ENCODE measurements at regions not wholly inside any gene's neighbourhood (a gene's known extent, or its start where the extent isn't known, plus 50 kb on each side); places are given as distances from the start of the nearest gene placed in this dataset.

- H3K27ac Mint-ChIP-seq, result no peak overlapping the region
- DNase-seq (no peak), ATAC-seq (no peak)
- no peaks in the 10 kb centered on the region for H3K9me3 Mint-ChIP-seq (ENCODE audit: low read depth)
- H3K36me3 Mint-ChIP-seq, result no peaks in the 10 kb centered on the region
- H3K4me1 Mint-ChIP-seq, result peaks cover 3% of the 10 kb centered on the region
- no peak overlapping the region for H3K4me3 Mint-ChIP-seq
- CTCF ChIA-PET, result no interaction called here
- no peaks in the 10 kb centered on the region for H3K27me3 Mint-ChIP-seq
These were observed 721.9 kb downstream of the PTPRU start for GRCh38 chr1:29958271-29958670.

GRCh38 chr1:29956349-29957030 lies 720.2 kb downstream of the PTPRU start:
- Mint-ChIP-seq H3K27me3 (no peaks in the 10 kb centered on the region), H3K4me1 (peaks cover 3% of the 10 kb centered on the region), H3K9me3 (ENCODE audit: low read depth) (no peaks in the 10 kb centered on the region), H3K27ac (no peak overlapping the region), H3K36me3 (no peaks in the 10 kb centered on the region), H3K4me3 (no peak overlapping the region)
- DNase-seq, result no peak
- CTCF ChIA-PET, result no interaction called here
- ATAC-seq, result no peak

GRCh38 chr1:29954591-29954990 lies 718.3 kb downstream of the PTPRU start:
- no peaks in the 10 kb centered on the region for H3K27me3 Mint-ChIP-seq
- H3K9me3 Mint-ChIP-seq (ENCODE audit: low read depth), result no peaks in the 10 kb centered on the region
- CTCF ChIA-PET, result no interaction called here
- no peak overlapping the region for H3K27ac Mint-ChIP-seq
- ATAC-seq (no peak), DNase-seq (no peak)
- H3K4me1 Mint-ChIP-seq, result peaks cover 3% of the 10 kb centered on the region
- H3K36me3 Mint-ChIP-seq, result no peaks in the 10 kb centered on the region
- H3K4me3 Mint-ChIP-seq, result no peak overlapping the region

- Mint-ChIP-seq H3K27ac (no peak overlapping the region), H3K4me3 (no peak overlapping the region), H3K27me3 (no peaks in the 10 kb centered on the region), H3K9me3 (ENCODE audit: low read depth) (no peaks in the 10 kb centered on the region), H3K36me3 (no peaks in the 10 kb centered on the region), H3K4me1 (peaks cover 3% of the 10 kb centered on the region)
- no peak for ATAC-seq
- DNase-seq, result no peak
- CTCF ChIA-PET, result no interaction called here
These were observed 717.6 kb downstream of the PTPRU start for GRCh38 chr1:29953961-29954360.

- H3K36me3 Mint-ChIP-seq, result no peaks in the 10 kb centered on the region
- CTCF ChIA-PET, result no interaction called here
- H3K4me1 Mint-ChIP-seq, result no peaks in the 10 kb centered on the region
- no peaks in the 10 kb centered on the region for H3K9me3 Mint-ChIP-seq (ENCODE audit: low read depth)
- DNase-seq (no peak), ATAC-seq (no peak)
- H3K27ac Mint-ChIP-seq, result no peak overlapping the region
- no peak overlapping the region for H3K4me3 Mint-ChIP-seq
- no peaks in the 10 kb centered on the region for H3K27me3 Mint-ChIP-seq
These were observed 713.4 kb downstream of the PTPRU start for GRCh38 chr1:29949676-29950075.

- H3K27me3 Mint-ChIP-seq, result no peaks in the 10 kb centered on the region
- DNase-seq (no peak), ATAC-seq (no peak)
- no peak overlapping the region for H3K4me3 Mint-ChIP-seq
- no peak overlapping the region for H3K27ac Mint-ChIP-seq
- CTCF ChIA-PET, result no interaction called here
- no peaks in the 10 kb centered on the region for H3K4me1 Mint-ChIP-seq
- H3K9me3 Mint-ChIP-seq (ENCODE audit: low read depth), result no peaks in the 10 kb centered on the region
- no peaks in the 10 kb centered on the region for H3K36me3 Mint-ChIP-seq
These were observed 712.3 kb downstream of the PTPRU start for GRCh38 chr1:29948581-29948980.

GRCh38 chr1:29946057-29946456 lies 709.7 kb downstream of the PTPRU start:
- H3K27ac Mint-ChIP-seq, result no peak overlapping the region
- H3K36me3 Mint-ChIP-seq, result no peaks in the 10 kb centered on the region
- no peak for ATAC-seq
- H3K27me3 Mint-ChIP-seq, result no peaks in the 10 kb centered on the region
- CTCF ChIA-PET, result no interaction called here
- DNase-seq, result no peak
- no peaks in the 10 kb centered on the region for H3K4me1 Mint-ChIP-seq
- H3K9me3 Mint-ChIP-seq (ENCODE audit: low read depth), result no peaks in the 10 kb centered on the region
- H3K4me3 Mint-ChIP-seq, result no peak overlapping the region

- H3K27ac Mint-ChIP-seq, result no peak overlapping the region
- CTCF ChIA-PET, result no interaction called here
- no peaks in the 10 kb centered on the region for H3K9me3 Mint-ChIP-seq (ENCODE audit: low read depth)
- H3K4me1 Mint-ChIP-seq, result no peaks in the 10 kb centered on the region
- H3K27me3 Mint-ChIP-seq, result no peaks in the 10 kb centered on the region
- no peaks in the 10 kb centered on the region for H3K36me3 Mint-ChIP-seq
- ATAC-seq, result no peak
- DNase-seq, result no peak
- H3K4me3 Mint-ChIP-seq, result no peak overlapping the region
These were observed 709.1 kb downstream of the PTPRU start for GRCh38 chr1:29945426-29945825.

GRCh38 chr1:29944253-29944905 lies 708.1 kb downstream of the PTPRU start:
- Mint-ChIP-seq H3K27ac (no peak overlapping the region), H3K9me3 (ENCODE audit: low read depth) (no peaks in the 10 kb centered on the region), H3K4me1 (no peaks in the 10 kb centered on the region), H3K4me3 (no peak overlapping the region), H3K36me3 (no peaks in the 10 kb centered on the region), H3K27me3 (no peaks in the 10 kb centered on the region)
- no peak for DNase-seq
- no peak for ATAC-seq
- CTCF ChIA-PET, result no interaction called here

GRCh38 chr1:29943034-29943433 lies 706.7 kb downstream of the PTPRU start:
- no peak overlapping the region for H3K27ac Mint-ChIP-seq

GRCh38 chr1:29939079-29939478 lies 702.8 kb downstream of the PTPRU start:
- CTCF ChIA-PET, result no interaction called here
- Mint-ChIP-seq H3K4me1 (no peaks in the 10 kb centered on the region), H3K9me3 (ENCODE audit: low read depth) (no peaks in the 10 kb centered on the region), H3K4me3 (no peak overlapping the region), H3K27ac (no peak overlapping the region), H3K36me3 (no peaks in the 10 kb centered on the region), H3K27me3 (no peaks in the 10 kb centered on the region)
- ATAC-seq, result no peak
- no peak for DNase-seq

More at GRCh38 chr1:29943034-29943433, 706.7 kb downstream of the PTPRU start:
- CTCF ChIA-PET, result no interaction called here
- Mint-ChIP-seq H3K4me1 (no peaks in the 10 kb centered on the region), H3K9me3 (ENCODE audit: low read depth) (no peaks in the 10 kb centered on the region), H3K4me3 (no peak overlapping the region), H3K36me3 (no peaks in the 10 kb centered on the region), H3K27me3 (no peaks in the 10 kb centered on the region)
- no peak for DNase-seq
- no peak for ATAC-seq

GRCh38 chr1:29937356-29937755 lies 701.0 kb downstream of the PTPRU start:
- DNase-seq, result no peak
- H3K4me3 Mint-ChIP-seq, result no peak overlapping the region
- no peak for ATAC-seq
- no peaks in the 10 kb centered on the region for H3K9me3 Mint-ChIP-seq (ENCODE audit: low read depth)
- H3K4me1 Mint-ChIP-seq, result no peaks in the 10 kb centered on the region
- CTCF ChIA-PET, result no interaction called here
- H3K27ac Mint-ChIP-seq, result no peak overlapping the region
- H3K27me3 Mint-ChIP-seq, result no peaks in the 10 kb centered on the region
- H3K36me3 Mint-ChIP-seq, result no peaks in the 10 kb centered on the region

- ATAC-seq, result no peak
- no peak overlapping the region for H3K27ac Mint-ChIP-seq
- no peaks in the 10 kb centered on the region for H3K27me3 Mint-ChIP-seq
- CTCF ChIA-PET, result no interaction called here
- H3K4me3 Mint-ChIP-seq, result no peak overlapping the region
- no peak for DNase-seq
- no peaks in the 10 kb centered on the region for H3K4me1 Mint-ChIP-seq
- no peaks in the 10 kb centered on the region for H3K9me3 Mint-ChIP-seq (ENCODE audit: low read depth)
- no peaks in the 10 kb centered on the region for H3K36me3 Mint-ChIP-seq
These were observed 699.8 kb downstream of the PTPRU start for GRCh38 chr1:29936031-29936544.

GRCh38 chr1:29934255-29934772 lies 698.0 kb downstream of the PTPRU start:
- Mint-ChIP-seq H3K36me3 (no peaks in the 10 kb centered on the region), H3K4me1 (no peaks in the 10 kb centered on the region), H3K27me3 (no peaks in the 10 kb centered on the region), H3K9me3 (ENCODE audit: low read depth) (no peaks in the 10 kb centered on the region), H3K27ac (no peak overlapping the region), H3K4me3 (no peak overlapping the region)
- CTCF ChIA-PET, result no interaction called here
- DNase-seq (no peak), ATAC-seq (no peak)

Data from activated CD8-positive, alpha-beta memory T cell treated with anti-CD3 and anti-CD28 coated beads, Interleukin-2, amount 10 ng/mL, durations not matched to agents 7 days and 5 days (primary cell).